ENCODE measurements at regions not wholly inside any gene's neighbourhood (a gene's known extent, or its start where the extent isn't known, plus 50 kb on each side); places are given as distances from the start of the nearest gene placed in this dataset.

DNA sequence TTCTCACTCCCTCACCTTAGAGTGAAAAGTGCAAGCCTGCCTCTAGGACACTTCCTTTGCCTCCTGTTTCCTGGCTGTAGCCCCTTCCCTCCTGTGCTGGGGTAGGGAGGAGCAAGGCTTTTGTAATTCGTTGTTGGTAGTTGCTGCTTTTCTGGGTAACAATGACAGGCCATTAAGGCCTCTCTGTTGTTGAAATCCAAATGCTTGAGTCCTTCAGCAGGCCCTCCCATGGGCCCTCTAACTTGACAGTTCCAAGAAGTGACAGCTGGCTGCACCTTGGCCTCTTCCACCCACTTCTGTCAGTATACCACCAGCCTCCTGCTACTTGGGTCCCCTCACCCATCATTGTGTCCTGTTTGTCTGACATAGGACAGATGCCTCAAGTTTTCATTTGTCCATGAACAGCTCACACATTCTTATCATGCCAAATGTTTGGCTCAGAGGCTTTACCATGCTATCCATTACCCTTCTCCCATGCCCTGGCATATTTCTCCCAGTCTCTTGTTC is 103.7 kb upstream of the PDE3A start:
- TF ChIP-seq POLR2A (IDR thresholded peaks at IDR 0.05; ENCODE audit: low read depth, low read length), result no peak
- TF ChIP-seq POLR2AphosphoS5 (IDR thresholded peaks at IDR 0.05; ENCODE audit: low read depth, low read length), result no peak
- no peak for TF ChIP-seq TAF1 (IDR thresholded peaks at IDR 0.05; ENCODE audit: borderline replicate concordance, low read depth, low read length)

All from GM12892 (cell line).